HG02571 (cell line): ENCODE measurements at regions not wholly inside any gene's neighbourhood (a gene's known extent, or its start where the extent isn't known, plus 50 kb on each side); places are given as distances from the start of the nearest gene placed in this dataset.

ENCODE experiments used
- ATAC-seq: cut with Tn5 transposase; IDR thresholded peaks from one replicate; pipeline ENCODE4 v1.9.1; 2021; ENCODE audit warnings: mild to moderate bottlenecking, moderate library complexity; ENCODE audit not compliant: unreplicated experiment

DNA sequence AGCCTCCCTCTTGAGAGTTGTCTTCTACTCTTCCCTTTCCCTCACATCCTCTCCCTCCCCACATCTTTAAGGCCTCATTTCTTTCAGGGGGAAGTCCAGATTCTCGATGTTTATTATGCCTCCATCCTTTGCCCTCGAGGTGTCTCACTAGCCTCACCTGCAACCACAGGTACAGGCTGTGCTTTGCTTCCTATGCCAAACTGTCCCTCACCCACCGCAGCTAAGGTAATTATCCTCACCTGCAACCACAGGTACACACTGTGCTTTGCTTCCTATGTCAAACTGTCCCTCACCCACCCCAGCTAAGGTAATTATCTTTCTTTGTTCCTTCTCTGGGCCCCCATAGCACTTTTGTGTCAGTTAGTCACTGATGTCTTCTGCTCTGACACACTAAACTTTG lies 328.1 kb upstream of the SNX7 start:
- no peak for ATAC-seq

DNA sequence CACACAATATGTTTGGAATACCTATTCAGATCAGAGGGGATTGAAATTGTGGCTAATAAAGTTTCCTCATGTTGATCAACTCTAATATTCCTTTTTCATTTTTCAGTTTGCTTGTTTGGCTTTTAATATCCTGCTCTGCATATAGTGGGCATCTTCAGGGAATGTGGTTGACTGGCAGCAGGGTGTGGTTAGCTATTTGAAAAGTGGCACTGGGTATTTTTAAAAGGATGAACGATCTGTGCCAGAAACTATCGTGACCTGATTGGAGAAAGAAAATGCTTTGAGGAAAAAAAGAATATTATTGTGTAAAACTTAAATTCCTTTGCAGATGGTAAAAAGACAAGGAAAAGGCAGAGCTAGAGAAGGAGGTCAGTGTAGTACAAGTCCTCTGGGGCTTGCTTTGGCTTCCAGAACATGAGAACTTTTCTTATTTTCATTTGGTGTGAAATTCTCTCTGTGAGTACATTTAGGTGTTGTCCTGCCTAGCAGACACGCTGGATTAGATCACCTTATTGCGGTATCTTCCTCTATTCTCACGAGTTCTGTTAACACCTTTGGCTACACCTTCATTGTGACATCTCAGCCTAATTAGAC lies 329.7 kb upstream of the SNX7 start:
- no peak for ATAC-seq

DNA sequence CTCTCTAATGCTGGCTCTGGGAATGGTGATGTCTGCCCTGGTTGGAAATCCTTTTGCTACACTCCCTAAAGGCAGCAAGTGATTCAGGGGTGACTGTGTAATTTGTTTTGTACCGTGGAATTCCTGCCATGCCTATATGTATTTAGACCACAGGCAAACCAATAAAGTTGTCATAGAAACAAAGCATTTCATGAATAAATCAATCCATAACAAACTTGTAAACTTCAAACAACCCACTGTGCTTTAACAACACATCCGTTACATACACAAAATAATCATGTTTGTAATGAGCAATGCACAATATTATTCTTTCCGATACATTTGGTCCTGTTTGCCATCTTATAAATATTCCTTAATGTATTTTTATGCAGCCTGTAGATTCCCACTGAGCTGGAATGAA lies 330.3 kb upstream of the SNX7 start:
- no peak for ATAC-seq

DNA sequence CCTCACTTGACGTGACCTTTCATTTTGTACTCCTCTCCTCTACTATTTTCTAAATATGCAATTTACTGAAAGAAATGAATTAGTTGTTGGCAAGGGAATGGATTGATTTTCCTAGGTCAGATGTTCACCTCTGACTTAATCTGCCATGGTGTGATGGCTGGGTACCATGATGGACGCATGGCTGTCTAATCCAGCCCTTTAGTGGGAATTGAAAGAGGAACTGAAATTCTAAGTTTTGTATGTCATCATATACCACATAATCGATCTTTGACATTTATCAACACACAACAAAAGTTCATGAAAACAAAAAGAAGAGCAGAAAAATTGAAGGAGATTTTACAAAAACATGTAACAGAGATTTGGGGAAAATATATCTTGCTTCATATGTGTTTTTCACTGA lies 331.3 kb upstream of the SNX7 start:
- no peak for ATAC-seq

DNA sequence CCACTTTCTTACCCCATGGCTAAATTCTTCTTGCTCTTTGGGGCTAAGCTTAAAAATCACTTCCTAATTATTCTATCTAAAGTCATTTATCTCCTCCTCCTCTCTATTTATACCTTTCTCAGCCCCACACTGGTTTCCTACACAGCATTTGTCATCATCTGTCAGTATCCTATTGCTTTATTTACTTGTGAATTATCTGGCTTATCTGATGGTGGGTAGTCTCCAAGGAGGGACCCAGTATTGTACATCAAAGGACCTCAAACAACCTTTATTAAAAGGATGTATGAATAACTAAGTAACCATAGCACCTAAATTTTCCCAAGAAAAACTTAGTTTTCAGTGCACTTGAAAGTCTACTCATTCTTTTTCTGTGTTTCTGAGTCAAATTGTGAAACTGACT lies 332.7 kb upstream of the SNX7 start:
- no peak for ATAC-seq

DNA sequence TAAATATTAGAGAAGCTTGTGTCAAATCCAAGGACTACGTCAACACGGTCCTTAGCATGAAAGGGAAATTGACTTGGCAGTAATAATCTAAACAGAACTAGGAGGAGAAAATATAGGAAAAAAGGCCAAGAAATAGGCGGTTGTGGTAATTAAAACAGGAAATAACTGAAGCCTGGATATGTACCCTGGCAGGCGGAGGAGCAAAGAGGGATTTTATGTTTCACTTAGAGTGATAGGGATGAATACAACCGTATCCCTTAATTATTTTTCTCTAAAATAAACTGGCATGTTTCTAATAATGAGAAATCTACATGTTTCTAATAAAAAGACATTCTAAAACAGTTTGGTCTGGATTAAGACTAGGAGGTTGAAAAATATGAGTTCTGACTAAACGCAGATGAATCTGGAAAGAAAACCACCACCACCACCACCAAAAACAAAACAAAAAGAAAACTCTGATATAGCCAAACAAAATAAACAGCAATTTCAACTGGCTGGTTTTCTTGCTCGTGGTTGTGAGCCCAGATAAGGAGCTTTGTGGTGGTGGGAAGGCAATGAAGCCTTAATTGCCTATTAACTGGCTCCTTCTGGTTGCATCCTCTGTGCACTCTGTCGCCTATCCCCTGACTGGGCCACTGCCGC lies 334.2 kb upstream of the SNX7 start:
- no peak for ATAC-seq

DNA sequence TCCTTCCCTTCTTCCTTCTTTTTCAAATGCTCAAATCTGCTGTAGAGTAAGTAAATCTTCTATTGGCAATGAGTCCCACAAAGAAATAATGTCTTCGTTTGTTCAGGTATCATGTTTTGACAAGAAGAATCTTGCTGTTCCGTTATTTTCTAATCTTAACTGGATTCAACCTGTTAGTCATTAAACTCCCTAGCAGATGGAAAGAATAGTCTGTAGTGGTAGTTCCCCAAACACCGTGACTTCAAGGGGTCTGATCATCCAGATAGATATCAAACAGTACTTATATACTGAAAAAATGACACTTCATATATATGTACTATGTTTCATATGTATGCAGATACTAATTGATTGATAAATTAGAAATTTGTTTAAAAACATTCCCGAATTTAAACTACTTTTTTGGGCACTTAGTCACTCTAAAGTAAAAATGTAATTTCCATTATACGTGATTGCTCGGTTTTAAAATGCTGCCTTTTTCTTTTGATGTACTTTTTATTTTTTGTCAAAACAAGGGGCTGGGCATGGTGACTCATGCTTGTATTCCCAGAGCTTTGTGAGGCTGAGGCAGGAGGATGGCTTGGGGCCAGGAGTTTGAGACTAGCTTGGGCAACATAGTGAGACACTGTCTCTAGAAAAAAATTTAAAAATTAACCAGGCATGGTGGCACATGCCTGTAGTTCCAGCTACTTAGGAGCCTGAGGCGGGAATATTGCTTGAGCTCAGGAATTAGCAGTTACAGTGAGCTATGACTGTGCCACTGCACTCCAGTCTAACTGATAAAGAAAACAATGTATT lies 335.7 kb upstream of the SNX7 start:
- ATAC-seq: no peak

DNA sequence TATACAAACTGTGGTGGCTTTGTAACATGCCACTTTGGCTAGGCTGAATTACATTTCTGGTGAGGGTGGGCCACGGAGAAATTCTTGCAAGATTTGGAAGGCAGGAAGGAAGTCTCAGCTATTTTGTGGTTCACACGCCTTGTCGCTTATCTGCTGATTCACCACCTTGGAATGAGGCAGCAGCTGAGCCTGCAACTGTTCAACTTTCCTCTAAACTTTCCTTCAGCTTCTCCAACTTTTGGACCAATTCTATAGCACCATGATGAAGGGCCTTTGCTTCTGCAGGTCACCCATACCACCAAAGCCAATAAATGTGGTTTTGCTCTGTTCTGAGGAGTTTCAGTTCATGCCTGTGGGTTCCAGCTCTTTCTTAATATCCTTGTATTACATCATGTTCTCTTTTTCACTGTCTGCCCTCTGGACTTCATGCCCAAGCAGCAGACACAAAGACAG lies 337.6 kb upstream of the SNX7 start:
- no peak for ATAC-seq

DNA sequence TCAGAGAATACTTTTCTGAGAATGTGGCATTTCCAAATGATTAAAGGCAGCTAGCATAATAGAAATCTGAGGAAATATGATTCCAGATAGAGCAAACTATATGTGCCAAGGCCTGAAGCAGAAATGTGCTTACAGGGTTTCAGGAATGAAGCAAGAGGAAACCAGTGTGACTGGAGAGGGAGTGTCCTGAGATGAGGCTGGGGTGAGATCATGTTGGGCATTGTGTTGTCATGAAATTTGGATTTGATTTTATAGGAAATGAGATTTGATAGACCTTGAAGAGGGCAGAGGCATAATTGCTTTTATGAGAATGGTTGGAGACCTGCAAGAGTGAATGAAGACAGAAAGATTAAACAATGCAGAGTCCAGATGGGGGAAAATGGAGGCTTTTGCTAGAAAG lies 338.1 kb upstream of the SNX7 start:
- no peak for ATAC-seq

DNA sequence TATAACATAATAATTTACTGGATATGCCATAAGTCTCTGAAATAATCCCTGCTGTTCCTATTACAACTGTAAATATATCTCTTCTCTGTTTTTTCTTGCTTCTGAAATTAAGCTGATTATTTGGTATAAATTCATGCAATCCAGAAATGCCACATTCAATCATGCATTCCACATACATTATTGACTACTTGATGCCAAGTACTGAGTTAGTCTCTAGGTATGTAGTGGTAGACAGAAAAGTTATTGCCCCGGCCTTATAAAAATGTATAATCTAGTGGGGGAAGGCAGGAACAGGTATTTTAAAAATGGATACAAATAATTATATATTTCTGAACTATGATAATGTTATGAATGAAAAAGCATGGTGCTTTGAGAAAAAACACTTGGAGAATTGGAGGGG lies 338.6 kb upstream of the SNX7 start:
- ATAC-seq: no peak

DNA sequence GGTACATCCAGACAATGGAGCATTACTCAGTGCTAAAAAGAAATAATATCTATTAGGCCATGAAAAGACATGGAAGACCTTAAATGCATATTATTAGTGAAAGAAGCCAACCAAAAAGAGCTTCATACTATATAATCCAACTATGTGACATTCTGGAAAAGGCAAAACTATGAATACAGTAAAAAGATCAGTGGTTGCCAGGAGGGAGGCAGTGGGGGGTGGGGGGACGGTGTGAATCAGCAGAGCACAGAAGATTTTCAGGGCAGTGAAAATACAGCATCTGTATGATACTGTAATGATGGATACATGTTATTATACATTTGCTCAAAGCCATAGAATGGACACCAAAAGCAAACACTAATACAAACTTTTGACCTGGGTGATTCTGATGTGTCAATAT lies 339.4 kb upstream of the SNX7 start:
- ATAC-seq: no peak

DNA sequence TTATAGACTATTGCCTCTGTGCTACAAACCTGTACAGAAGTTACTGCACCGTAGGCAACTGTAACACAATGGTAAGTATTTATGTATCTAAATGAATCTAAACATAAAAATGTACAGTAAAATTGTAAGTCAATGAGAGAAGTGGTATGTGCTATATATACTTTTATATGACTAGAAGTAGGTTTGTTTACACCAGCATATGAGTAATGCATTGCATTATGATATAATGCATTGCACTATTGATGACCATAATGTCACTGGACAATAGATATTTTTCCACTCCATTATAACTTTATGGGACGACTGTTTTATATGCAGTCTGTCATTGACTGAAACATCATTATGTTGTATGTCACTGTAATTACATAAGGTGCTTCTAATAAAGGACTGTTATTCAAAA lies 340.3 kb upstream of the SNX7 start:
- no peak for ATAC-seq

DNA sequence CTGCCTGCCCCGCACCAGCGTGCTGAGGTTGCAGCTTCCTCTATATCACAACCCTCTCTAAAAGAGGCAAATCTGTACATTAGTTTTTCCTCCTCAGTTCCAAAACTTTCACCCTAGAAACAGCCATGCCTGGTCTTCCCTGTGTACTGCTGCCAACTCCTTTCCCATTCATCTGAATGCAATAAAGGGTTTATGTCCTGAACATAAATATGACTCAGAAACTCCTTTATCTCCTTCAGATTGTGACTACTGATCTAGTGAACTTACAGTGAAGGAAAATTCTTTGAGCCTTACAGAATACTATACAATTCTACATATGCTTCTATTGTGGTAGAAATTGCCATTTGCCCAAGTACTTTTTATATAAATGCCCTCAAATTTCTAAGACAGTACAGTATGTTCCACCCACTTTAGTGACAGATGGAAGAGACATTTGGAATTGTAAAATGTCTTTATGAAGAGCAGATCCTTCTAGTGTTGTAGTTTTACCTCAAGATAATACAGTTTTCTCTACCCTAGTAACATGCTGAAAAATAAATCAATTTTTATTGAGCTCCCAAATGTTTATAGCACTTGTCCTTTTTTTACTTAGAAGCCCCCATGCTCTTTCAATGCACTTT lies 345.1 kb upstream of the SNX7 start:
- no peak for ATAC-seq

DNA sequence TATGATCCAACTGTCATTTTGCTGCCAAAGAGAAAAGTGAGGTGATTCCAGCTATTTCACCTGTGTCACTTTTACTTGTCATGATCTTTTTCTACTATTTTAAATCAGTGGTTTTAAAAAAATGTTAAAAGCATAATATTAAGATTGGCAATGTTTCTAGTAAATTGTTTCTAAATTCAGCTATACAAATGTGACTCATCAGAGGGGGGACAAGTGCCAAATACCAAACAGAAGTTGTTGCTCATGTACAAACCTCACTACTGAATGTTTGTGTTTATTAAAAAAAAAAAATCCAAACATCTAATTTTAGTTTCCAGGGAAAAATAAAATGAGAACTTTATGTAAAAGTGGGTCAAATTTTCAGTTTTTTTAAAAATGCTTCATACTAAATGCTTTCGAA lies 346.2 kb upstream of the SNX7 start:
- no peak for ATAC-seq

DNA sequence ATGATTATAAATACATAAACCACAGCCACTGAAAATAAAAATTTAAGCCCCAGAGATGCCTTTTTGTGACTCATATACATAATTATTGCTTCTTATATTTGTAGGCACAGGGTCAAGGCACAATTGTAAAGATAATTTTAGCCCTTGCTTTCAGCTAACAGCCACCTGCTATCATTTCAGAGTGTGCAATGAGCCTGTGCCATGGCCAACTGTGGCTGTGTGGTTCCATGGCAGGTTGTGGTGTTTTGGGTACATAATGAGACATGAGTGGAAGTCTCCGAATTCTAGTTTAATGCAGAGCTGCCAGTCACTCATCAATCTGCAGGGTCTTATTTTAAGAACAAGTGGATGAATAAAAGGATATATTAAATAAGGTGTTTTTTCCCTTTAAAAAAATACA lies 346.9 kb upstream of the SNX7 start:
- no peak for ATAC-seq

DNA sequence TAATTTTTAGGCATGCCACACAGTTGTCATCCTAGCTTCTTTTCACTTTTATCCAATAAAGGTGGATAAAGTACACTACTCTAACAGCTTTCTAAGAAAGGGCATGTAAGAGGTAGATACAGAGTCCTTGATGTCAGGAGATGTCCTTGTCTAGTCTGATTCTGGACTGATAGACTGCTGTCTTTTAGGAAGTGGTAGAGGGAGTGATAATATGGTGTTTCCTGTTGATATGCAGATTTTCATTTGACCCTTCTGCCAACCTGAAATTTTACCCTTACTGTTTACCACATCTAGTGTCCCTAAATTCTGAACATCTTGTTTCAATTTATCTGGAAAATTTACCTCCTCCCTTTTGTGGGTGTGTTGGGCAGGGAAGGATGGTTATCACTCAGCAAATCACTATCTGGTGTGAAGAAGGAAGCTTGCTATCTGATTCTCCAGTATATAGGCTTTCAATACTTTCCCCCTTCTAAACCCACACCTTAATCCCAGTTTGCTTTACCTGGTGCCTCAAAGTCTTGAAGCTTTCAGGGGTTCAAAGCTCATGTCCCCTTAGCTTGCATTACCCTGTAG lies 354.9 kb upstream of the SNX7 start:
- no peak for ATAC-seq

DNA sequence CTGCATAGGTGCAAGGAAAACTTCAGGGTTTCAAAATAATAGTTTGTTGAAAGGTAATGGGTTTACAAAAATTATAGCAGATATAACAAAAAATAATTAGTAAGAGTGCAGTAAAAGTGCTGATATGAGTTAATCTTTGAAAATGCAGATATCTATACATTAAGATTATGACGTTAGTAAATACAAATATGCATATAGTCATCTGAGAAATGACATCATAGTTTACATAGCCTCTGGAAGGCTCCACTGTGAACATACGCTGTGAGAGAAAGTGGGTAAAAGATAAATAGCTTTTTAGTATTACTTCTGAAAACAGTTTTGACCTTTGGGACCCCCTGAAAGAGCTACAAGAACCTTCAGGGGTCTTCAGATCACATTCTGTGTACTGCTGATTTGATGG lies 356.2 kb upstream of the SNX7 start:
- no peak for ATAC-seq

DNA sequence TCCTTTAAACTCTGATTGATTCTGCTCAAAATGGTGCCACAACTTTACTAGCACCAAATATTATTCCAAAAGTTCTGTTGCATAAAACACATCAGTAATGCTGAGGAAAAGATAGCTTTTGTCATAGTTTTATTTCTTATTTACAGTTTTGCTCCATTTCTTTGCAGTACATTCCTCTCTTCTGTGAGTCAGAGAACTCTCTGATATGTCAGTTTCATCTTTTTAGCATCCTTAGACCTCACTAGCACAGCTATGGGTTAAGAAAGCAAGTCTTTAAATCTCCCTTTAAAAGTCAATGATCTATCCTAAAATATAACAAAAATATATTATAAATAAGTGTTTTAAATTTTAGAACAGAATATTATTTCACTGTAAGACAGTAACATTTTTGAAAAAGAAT lies 356.6 kb upstream of the SNX7 start:
- ATAC-seq: no peak

DNA sequence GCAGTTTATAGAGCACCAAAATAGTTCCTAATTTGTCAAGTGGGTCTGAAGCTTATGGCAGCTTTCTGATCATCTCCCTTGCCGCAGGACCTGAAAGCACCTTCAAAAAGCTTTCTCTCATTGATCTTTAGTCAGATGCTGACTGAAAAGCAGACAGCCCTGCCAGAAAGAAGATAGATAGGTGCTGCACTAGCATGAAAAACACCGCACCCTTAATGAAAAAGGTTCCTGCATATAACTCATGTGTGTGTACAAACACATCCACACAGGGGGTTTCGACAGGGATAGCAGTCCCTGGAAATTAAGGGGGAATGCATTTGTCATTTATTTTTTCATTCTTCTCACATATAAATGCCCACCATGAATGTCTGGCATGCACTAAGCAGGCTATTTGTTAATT lies 361.7 kb upstream of the SNX7 start:
- ATAC-seq: no peak

DNA sequence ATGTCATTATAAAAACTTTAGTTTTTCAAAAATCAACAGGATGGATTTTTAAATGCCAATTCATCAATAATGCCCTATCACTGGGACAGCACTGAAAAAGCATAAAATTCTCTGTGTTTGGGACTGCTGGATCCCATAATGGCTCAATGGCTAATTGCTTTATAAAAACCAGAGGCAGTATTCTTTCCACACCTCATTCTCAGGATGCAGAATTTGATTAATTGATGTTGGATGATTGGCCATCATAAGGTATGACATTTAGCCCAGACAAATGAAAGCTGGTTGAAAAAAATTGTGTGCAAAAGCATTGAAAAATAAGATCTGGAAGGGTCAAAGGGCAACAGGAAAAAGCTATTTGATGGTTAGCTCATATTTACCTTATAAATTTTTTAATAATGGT lies 362.2 kb upstream of the SNX7 start:
- ATAC-seq: no peak

DNA sequence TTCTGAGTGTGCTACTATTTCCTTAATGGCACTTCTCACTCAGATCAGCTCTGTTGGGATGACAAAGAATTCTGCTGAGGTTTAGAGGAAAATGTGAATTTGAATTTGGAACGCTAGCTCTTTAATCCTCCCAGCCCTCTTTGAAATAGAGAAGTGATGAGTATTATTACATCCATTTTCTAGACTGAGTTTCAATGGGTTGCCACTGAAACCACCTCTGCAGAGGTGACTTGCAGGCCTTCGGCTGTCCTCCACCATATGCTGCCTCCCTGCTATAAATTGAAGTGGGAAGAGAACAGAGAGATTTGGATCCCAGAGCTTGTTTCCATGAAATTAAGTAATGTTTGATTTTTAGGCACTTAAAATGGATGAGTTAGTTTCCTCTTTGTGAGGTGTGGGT lies 363.2 kb upstream of the SNX7 start:
- ATAC-seq: no peak

DNA sequence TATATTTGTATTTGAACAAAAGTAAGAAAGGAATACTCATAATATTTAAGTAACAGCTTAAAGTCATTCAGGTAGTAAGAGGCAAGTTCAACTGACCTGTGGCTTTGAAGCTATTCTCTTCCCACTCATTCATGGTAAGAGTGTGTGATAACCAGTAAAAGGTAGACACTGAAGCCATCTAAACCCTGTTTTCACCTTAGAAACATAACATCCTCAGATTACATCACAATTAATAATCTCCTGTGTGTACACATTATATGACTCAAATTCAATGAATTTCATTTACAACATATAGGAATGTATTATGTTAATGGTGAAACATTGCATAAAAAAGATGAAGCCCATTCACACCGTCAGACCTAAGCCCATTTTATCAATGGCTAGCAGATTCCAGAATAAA lies 364.8 kb upstream of the SNX7 start:
- ATAC-seq: no peak
